OCI-LY1 (cell line): ENCODE measurements at regions not wholly inside any gene's neighbourhood (a gene's known extent, or its start where the extent isn't known, plus 50 kb on each side); places are given as distances from the start of the nearest gene placed in this dataset.

Source experiments
- EZH2 ChIP-seq: fragments of 200-600 bp; sonication (generic), shearing (Covaris generic); IDR thresholded peaks from 2 replicates; pipeline ENCODE4 v1.8.0; 2017; ENCODE audit warnings: borderline replicate concordance, mixed run types, mild to moderate bottlenecking, antibody characterized with exemption, low read length, moderate library complexity, mixed read lengths
- TF ChIP-seq, protein P1 (sequence below): fragments of 200-600 bp; sonication (generic), shearing (Covaris generic); IDR thresholded peaks from 2 replicates; pipeline ENCODE4 v1.5.1; 2017; ENCODE audit warnings: mild to moderate bottlenecking, antibody characterized with exemption, low read length, moderate library complexity, mixed read lengths

GRCh38 chr5:67305913-67306710 is 109.5 kb upstream of the CD180 start:
- TF ChIP-seq, protein P1, sequence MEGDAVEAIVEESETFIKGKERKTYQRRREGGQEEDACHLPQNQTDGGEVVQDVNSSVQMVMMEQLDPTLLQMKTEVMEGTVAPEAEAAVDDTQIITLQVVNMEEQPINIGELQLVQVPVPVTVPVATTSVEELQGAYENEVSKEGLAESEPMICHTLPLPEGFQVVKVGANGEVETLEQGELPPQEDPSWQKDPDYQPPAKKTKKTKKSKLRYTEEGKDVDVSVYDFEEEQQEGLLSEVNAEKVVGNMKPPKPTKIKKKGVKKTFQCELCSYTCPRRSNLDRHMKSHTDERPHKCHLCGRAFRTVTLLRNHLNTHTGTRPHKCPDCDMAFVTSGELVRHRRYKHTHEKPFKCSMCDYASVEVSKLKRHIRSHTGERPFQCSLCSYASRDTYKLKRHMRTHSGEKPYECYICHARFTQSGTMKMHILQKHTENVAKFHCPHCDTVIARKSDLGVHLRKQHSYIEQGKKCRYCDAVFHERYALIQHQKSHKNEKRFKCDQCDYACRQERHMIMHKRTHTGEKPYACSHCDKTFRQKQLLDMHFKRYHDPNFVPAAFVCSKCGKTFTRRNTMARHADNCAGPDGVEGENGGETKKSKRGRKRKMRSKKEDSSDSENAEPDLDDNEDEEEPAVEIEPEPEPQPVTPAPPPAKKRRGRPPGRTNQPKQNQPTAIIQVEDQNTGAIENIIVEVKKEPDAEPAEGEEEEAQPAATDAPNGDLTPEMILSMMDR, result no peak
- no peak for TF ChIP-seq EZH2
